GM12878 (cell line): ENCODE measurements at regions not wholly inside any gene's neighbourhood (a gene's known extent, or its start where the extent isn't known, plus 50 kb on each side); places are given as distances from the start of the nearest gene placed in this dataset.

Experiments
- ATAC-seq: fragments of 200-7000 bp; cut with Tn5 transposase; 3 replicates; pipeline ENCODE4 v1.9.1; 2020; ENCODE audit warnings: mild to moderate bottlenecking, moderate library complexity
- BruUV-seq: library from RNA; stranded (reverse); fragments of 400-500 nt; replicated peaks from 2 replicates; lab custom pipeline; 2021; lab: Mats Ljungman, UMichigan
- CTCF ChIA-PET: fragments of 300-600 bp; sonication (Branson Sonifier 250); formaldehyde crosslinking; extraction: SDS; loops from one replicate; lab custom pipeline; 2021; ENCODE audit warnings: inconsistent platforms; lab: Yijun Ruan, JAX
- POLR2A ChIA-PET: fragments of 350-600 bp; formaldehyde crosslinking; extraction: SDS; loops from one replicate; lab custom pipeline; 2021; ENCODE audit warnings: inconsistent platforms; lab: Charles Lee
- RAD21 ChIA-PET: fragments of 300-600 bp; sonication (Branson Sonifier 250); formaldehyde crosslinking; loops from one replicate; lab custom pipeline; 2023; ENCODE audit warnings: antibody characterized with exemption; ENCODE audit not compliant: unreplicated experiment; lab: Charles Lee
- SMC1A ChIA-PET: fragments of 300-600 bp; sonication (Branson Sonifier 250); formaldehyde crosslinking; loops from one replicate; lab custom pipeline; 2023; ENCODE audit not compliant: unreplicated experiment, uncharacterized antibody; lab: Charles Lee
- DNase-seq: peaks from one replicate; pipeline ENCODE4 v3.0.0-alpha.2; 2011; ENCODE audit warnings: low read depth, low spot score
- FAIRE-seq: peaks from 3 replicates; lab custom pipeline; 2011; peaks lifted over from hg19 to GRCh38; lab: Jason Lieb, UNC
- H2AFZ ChIP-seq: 2 replicates; pipeline ENCODE4 v1.6.0; 2011; ENCODE audit warnings: low read depth, low read length, control low read depth; ENCODE audit not compliant: control insufficient read depth
- H3K27ac ChIP-seq: 2 replicates; pipeline ENCODE4 v1.5.1; 2011; ENCODE audit warnings: control low read depth; ENCODE audit not compliant: control insufficient read depth, insufficient read depth
- H3K27me3 ChIP-seq, 2 experiments: replicated peaks in 1 of 2; 2 replicates each; pipeline versions ENCODE4 v1.6.0 to v1.6.1; 2011; ENCODE audit warnings: low read length in 1 of 2; ENCODE audit not compliant: control insufficient read depth in 2 of 2, insufficient read depth in 2 of 2
- H3K36me3 ChIP-seq, 2 experiments: 2 replicates each; pipeline ENCODE4 v1.5.1; 2011; ENCODE audit warnings: low read length in 1 of 2; ENCODE audit not compliant: control insufficient read depth in 2 of 2, insufficient read depth in 2 of 2
- H3K4me1 ChIP-seq: 2 replicates; pipeline ENCODE4 v1.6.1; 2011; ENCODE audit warnings: mild to moderate bottlenecking, low read length, moderate library complexity, mixed read lengths; ENCODE audit not compliant: control insufficient read depth, insufficient read depth
- H3K4me2 ChIP-seq: 2 replicates; pipeline ENCODE4 v1.6.0; 2011; ENCODE audit warnings: control low read depth; ENCODE audit not compliant: control insufficient read depth, insufficient read depth
- H3K4me3 ChIP-seq: fragments of 200-600 bp; sonication (generic); 2 replicates; pipeline ENCODE4 v1.5.1; 2016
- H3K79me2 ChIP-seq: 2 replicates; pipeline ENCODE4 v1.6.0; 2011; ENCODE audit warnings: low read length; ENCODE audit not compliant: control insufficient read depth, insufficient read depth
- H3K9ac ChIP-seq: 2 replicates; pipeline ENCODE4 v1.8.0; 2011; ENCODE audit warnings: low read length, control low read depth, mixed read lengths; ENCODE audit not compliant: control insufficient read depth, insufficient read depth
- H3K9me3 ChIP-seq: replicated peaks from 3 replicates; pipeline ENCODE4 v1.5.1; 2011; ENCODE audit warnings: mild to moderate bottlenecking, low read length; ENCODE audit not compliant: control insufficient read depth, insufficient read depth
- H4K20me1 ChIP-seq: 2 replicates; pipeline ENCODE4 v1.6.0; 2011; ENCODE audit not compliant: control insufficient read depth, insufficient read depth
- BACH1 ChIP-seq: fragments of 450-650 bp; IDR thresholded peaks from 2 replicates; pipeline ENCODE4 v1.6.1; 2017; ENCODE audit warnings: mild to moderate bottlenecking, borderline replicate concordance
- BCLAF1 ChIP-seq: fragments of 450-650 bp; IDR thresholded peaks from 2 replicates; pipeline ENCODE4 v1.6.1; 2017; ENCODE audit warnings: antibody characterized with exemption, mild to moderate bottlenecking, moderate library complexity
- CBX5 ChIP-seq: sonication (generic); IDR thresholded peaks from 2 replicates; pipeline ENCODE4 v1.6.1; 2016; ENCODE audit warnings: low read depth, moderate library complexity, mild to moderate bottlenecking, inconsistent platforms
- EGR1 ChIP-seq, 2 experiments: IDR thresholded peaks; 1 replicate in 1 of 2; 2 replicates in 1 of 2; pipeline ENCODE4 v1.6.1; 2011 to 2012; ENCODE audit warnings: low read depth in 2 of 2, low read length in 2 of 2, borderline replicate concordance in 1 of 2, mild to moderate bottlenecking in 1 of 2, moderate library complexity in 1 of 2
- RCOR1 ChIP-seq: conservative IDR thresholded peaks from 2 replicates; pipeline ENCODE4 v1.6.1; 2012; ENCODE audit warnings: low read depth, low read length, improper control_type of control experiment
- SMARCA5 ChIP-seq: fragments of 450-650 bp; IDR thresholded peaks from 2 replicates; pipeline ENCODE4 v1.6.1; 2017; ENCODE audit warnings: mild to moderate bottlenecking
- SP1 ChIP-seq: IDR thresholded peaks from one replicate; pipeline ENCODE4 v1.6.1; 2011; ENCODE audit warnings: low read depth, low read length
- TAF1 ChIP-seq: IDR thresholded peaks from 2 replicates; pipeline ENCODE4 v1.6.1; 2011; ENCODE audit warnings: mild to moderate bottlenecking, low read depth, low read length, borderline replicate concordance
- ZBTB11 ChIP-seq: fragments of 450-650 bp; formaldehyde crosslinking; IDR thresholded peaks from 2 replicates; pipeline ENCODE4 v1.5.0; 2022; ENCODE audit warnings: mild to moderate bottlenecking, missing genetic modification characterization
- WGBS: methylation state at CpG from one replicate; pipeline ENCODE4 v1.1.6; 2016; ENCODE audit warnings: low lambda C conversion rate; ENCODE audit not compliant: insufficient replicate concordance, insufficient coverage; ENCODE audit errors: missing lambda C conversion rate; 5-methylcytosine and 5-hydroxymethylcytosine counted together
- in situ Hi-C: fragments of 300-500 bp; cut with MboI; formaldehyde crosslinking; loops from 9 replicates; pipeline ENCODE4 v1.14.3; 2018; ENCODE audit warnings: mixed read lengths
- intact Hi-C: fragments of 100-400 bp; cut with micrococcal nuclease; formaldehyde crosslinking; loops from one replicate; pipeline ENCODE4 v1.14.2; 2022; ENCODE audit not compliant: unreplicated experiment

- Histone ChIP-seq H3K27ac (no peak overlapping the region), H3K9ac (no peak overlapping the region), H3K4me3 (no peak overlapping the region), H3K36me3 (no peaks in the 10 kb centered on the region), H4K20me1 (no peaks in the 10 kb centered on the region), H3K9me3 (no peaks in the 10 kb centered on the region), H2AFZ (no peak overlapping the region), H3K79me2 (no peaks in the 10 kb centered on the region), H3K4me1 (no peaks in the 10 kb centered on the region), H3K4me2 (no peak overlapping the region), H3K27me3 (no peaks in the 10 kb centered on the region)
- RAD21 ChIA-PET = no interaction called here
- intact Hi-C loops = no loop called here
- in situ Hi-C loops = no loop called here
- POLR2A ChIA-PET = no interaction called here
- BruUV-seq = no TSS peak
- FAIRE-seq = no peak
- TF ChIP-seq EGR1 (IDR thresholded peaks at IDR 0.05; ENCODE audit: borderline replicate concordance in 1 of 2, low read depth in 2 of 2, low read length in 2 of 2) (no peak), BACH1 (no peak), BCLAF1 (no peak), SP1 (no peak), RCOR1 (no peak), ZBTB11 (CRISPR knock-in tag) (no peak), SMARCA5 (no peak), TAF1 (no peak), CBX5 (no peak)
- no peak for DNase-seq
- SMC1A ChIA-PET = no interaction called here
- CTCF ChIA-PET = no interaction called here
- no peak for ATAC-seq
- whole genome bisulfite sequencing = 29% methylated on average over 5 of the region's 5 CpGs
Observed at GRCh38 chr22:48287031-48287430, 1524.6 kb downstream of the TBC1D22A start.
